ENCODE measurements at regions not wholly inside any gene's neighbourhood (a gene's known extent, or its start where the extent isn't known, plus 50 kb on each side); places are given as distances from the start of the nearest gene placed in this dataset.

DNA sequence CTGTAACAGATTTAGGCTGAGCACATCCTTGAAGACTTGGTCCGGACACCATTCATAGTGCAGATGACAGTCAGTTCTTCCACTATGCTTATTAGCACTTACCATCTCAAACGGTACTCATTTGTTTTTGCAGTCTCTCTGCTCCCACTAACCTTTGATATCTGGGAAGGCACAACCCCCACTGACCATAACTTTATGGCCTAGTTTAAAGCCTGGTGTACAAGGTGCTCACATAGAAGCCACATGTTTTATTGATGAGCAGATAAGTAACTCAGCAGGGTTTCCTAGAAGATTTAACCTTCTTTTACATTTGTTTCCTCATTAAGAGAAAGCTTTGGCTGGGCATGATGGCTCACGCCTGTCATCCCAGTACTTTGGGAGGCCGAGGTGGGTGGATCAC is 119.3 kb upstream of the MAGI3 start:
- no peaks in the 10 kb centered on the region for H3K9me3 ChIP-seq (ENCODE audit: control insufficient read depth in 4 of 4, low read length in 3 of 4)
- H3K27me3 ChIP-seq (ENCODE audit: control insufficient read depth in 4 of 4, insufficient read depth in 4 of 4, low read length in 3 of 4) = no peaks in the 10 kb centered on the region
- no peak for TF ChIP-seq FOXA1 (IDR thresholded peaks at IDR 0.05)
- TF ChIP-seq RXRA (IDR thresholded peaks at IDR 0.05) = no peak
- no peak for TF ChIP-seq JUND (IDR thresholded peaks at IDR 0.05)
- TF ChIP-seq TAF1 (conservative IDR thresholded peaks at IDR 0.05) = no peak
- TF ChIP-seq HNF4G (IDR thresholded peaks at IDR 0.05) = no peak
- TF ChIP-seq, protein P1, sequence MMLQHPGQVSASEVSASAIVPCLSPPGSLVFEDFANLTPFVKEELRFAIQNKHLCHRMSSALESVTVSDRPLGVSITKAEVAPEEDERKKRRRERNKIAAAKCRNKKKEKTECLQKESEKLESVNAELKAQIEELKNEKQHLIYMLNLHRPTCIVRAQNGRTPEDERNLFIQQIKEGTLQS (IDR thresholded peaks at IDR 0.05) = no peak
- TF ChIP-seq GABPA (IDR thresholded peaks at IDR 0.05 in 1 of 2, conservative IDR thresholded peaks at IDR 0.05 in 1 of 2) = no peak
- no peak for TF ChIP-seq RAD21 (IDR thresholded peaks at IDR 0.05)
- TF ChIP-seq, protein P2, sequence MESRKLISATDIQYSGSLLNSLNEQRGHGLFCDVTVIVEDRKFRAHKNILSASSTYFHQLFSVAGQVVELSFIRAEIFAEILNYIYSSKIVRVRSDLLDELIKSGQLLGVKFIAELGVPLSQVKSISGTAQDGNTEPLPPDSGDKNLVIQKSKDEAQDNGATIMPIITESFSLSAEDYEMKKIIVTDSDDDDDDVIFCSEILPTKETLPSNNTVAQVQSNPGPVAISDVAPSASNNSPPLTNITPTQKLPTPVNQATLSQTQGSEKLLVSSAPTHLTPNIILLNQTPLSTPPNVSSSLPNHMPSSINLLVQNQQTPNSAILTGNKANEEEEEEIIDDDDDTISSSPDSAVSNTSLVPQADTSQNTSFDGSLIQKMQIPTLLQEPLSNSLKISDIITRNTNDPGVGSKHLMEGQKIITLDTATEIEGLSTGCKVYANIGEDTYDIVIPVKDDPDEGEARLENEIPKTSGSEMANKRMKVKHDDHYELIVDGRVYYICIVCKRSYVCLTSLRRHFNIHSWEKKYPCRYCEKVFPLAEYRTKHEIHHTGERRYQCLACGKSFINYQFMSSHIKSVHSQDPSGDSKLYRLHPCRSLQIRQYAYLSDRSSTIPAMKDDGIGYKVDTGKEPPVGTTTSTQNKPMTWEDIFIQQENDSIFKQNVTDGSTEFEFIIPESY (IDR thresholded peaks at IDR 0.05) = no peak
- no peak overlapping the region for H3K9ac ChIP-seq (ENCODE audit: low read depth in 1 of 2, low read length in 2 of 2)
- no peak overlapping the region for H3K4me3 ChIP-seq (ENCODE audit: low read depth in 1 of 3, low read length in 3 of 3)
- no peaks in the 10 kb centered on the region for H3K36me3 ChIP-seq (ENCODE audit: control insufficient read depth in 4 of 4, insufficient read depth in 3 of 4, low read depth in 1 of 4, low read length in 3 of 4)
- DNase-seq (ENCODE audit: low spot score) = no peak
- H3K27ac ChIP-seq (ENCODE audit: low read depth in 1 of 2, low read length in 2 of 2) = no peak overlapping the region
- H3K4me1 ChIP-seq (ENCODE audit: control insufficient read depth in 4 of 4, insufficient read depth in 4 of 4, low read length in 3 of 4) = no peaks in the 10 kb centered on the region
- 77% methylated on average over 4 of the region's 4 CpGs for WGBS

DNA sequence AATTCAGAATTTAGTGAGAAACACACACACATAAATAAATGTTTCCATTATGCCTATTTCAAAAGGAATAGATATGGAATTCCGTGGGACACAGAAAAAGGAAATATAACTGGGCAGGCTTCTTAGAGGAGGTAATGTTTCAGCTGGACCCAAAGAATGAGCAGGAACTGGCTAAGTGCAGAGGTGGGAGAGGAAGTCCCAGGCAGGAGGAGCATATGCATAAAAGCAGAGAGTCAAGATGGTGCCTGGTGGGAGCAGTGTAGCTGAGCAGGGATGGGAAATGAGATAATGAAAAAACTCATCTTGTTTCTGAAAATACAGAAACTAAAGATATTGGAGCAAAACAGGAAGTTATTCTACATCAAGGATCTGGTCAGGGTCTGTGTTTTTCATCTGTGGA is 115.2 kb upstream of the MAGI3 start:
- TF ChIP-seq FOXA1 (IDR thresholded peaks at IDR 0.05) (no peak), HNF4A (conservative IDR thresholded peaks at IDR 0.05) (no peak), TAF1 (conservative IDR thresholded peaks at IDR 0.05) (no peak), RAD21 (IDR thresholded peaks at IDR 0.05) (no peak), EGR1 (IDR thresholded peaks at IDR 0.05; ENCODE audit: low read depth in 2 of 2) (no peak), NR2F2 (IDR thresholded peaks at IDR 0.05) (no peak), JUND (IDR thresholded peaks at IDR 0.05) (no peak)
- TF ChIP-seq, protein P1 (IDR thresholded peaks at IDR 0.05) = no peak
- TF ChIP-seq, protein P3, sequence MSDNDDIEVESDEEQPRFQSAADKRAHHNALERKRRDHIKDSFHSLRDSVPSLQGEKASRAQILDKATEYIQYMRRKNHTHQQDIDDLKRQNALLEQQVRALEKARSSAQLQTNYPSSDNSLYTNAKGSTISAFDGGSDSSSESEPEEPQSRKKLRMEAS (IDR thresholded peaks at IDR 0.05) = no peak
- TF ChIP-seq, protein P4, sequence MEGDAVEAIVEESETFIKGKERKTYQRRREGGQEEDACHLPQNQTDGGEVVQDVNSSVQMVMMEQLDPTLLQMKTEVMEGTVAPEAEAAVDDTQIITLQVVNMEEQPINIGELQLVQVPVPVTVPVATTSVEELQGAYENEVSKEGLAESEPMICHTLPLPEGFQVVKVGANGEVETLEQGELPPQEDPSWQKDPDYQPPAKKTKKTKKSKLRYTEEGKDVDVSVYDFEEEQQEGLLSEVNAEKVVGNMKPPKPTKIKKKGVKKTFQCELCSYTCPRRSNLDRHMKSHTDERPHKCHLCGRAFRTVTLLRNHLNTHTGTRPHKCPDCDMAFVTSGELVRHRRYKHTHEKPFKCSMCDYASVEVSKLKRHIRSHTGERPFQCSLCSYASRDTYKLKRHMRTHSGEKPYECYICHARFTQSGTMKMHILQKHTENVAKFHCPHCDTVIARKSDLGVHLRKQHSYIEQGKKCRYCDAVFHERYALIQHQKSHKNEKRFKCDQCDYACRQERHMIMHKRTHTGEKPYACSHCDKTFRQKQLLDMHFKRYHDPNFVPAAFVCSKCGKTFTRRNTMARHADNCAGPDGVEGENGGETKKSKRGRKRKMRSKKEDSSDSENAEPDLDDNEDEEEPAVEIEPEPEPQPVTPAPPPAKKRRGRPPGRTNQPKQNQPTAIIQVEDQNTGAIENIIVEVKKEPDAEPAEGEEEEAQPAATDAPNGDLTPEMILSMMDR (IDR thresholded peaks at IDR 0.05; ENCODE audit: low read depth, low read length, missing input control) = no peak
- H3K27ac ChIP-seq (ENCODE audit: low read depth in 1 of 2, low read length in 2 of 2) = no peak overlapping the region
- no peaks in the 10 kb centered on the region for H3K36me3 ChIP-seq (ENCODE audit: control insufficient read depth in 4 of 4, insufficient read depth in 3 of 4, low read depth in 1 of 4, low read length in 3 of 4)
- 80% methylated on average over 1 of the region's 1 CpG for WGBS
- no peak for DNase-seq (ENCODE audit: low spot score)
- H3K9me3 ChIP-seq (ENCODE audit: control insufficient read depth in 4 of 4, low read length in 3 of 4) = no peaks in the 10 kb centered on the region
- H3K9ac ChIP-seq (ENCODE audit: low read depth in 1 of 2, low read length in 2 of 2) = no peak overlapping the region
- H3K4me1 ChIP-seq (ENCODE audit: control insufficient read depth in 4 of 4, insufficient read depth in 4 of 4, low read length in 3 of 4) = no peaks in the 10 kb centered on the region
- H3K27me3 ChIP-seq (ENCODE audit: control insufficient read depth in 4 of 4, insufficient read depth in 4 of 4, low read length in 3 of 4) = no peaks in the 10 kb centered on the region
- no peak overlapping the region for H3K4me3 ChIP-seq (ENCODE audit: low read depth in 1 of 3, low read length in 3 of 3)

DNA sequence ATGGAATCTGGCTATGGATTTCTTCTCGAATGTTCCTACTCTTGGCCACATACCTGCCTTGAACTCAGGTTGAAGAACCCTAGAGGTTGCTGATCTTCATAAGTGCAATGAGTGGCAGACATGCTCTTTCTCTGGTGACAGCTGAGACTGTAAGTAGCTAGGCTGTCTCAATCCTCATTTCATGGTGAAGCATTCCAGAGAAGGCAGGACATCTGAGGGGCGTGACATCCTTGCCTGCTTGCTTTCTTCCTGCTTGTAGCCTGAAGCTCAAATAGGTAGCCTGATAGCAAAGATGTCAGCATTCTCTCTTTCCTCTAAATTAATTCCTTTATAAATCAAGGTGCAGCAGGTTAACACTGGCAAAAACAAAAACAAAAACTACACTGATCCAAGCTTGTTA is 114.6 kb upstream of the MAGI3 start:
- no peak overlapping the region for H3K4me3 ChIP-seq (ENCODE audit: low read depth in 1 of 3, low read length in 3 of 3)
- H3K9me3 ChIP-seq (ENCODE audit: control insufficient read depth in 4 of 4, low read length in 3 of 4) = no peaks in the 10 kb centered on the region
- WGBS = 85% methylated on average over 2 of the region's 2 CpGs
- H3K36me3 ChIP-seq (ENCODE audit: control insufficient read depth in 4 of 4, insufficient read depth in 3 of 4, low read depth in 1 of 4, low read length in 3 of 4) = no peaks in the 10 kb centered on the region
- H3K9ac ChIP-seq (ENCODE audit: low read depth in 1 of 2, low read length in 2 of 2) = no peak overlapping the region
- no peaks in the 10 kb centered on the region for H3K4me1 ChIP-seq (ENCODE audit: control insufficient read depth in 4 of 4, insufficient read depth in 4 of 4, low read length in 3 of 4)
- no peak for DNase-seq (ENCODE audit: low spot score)
- TF ChIP-seq SP1 (IDR thresholded peaks at IDR 0.05) (no peak), JUND (IDR thresholded peaks at IDR 0.05) (no peak), HNF4A (conservative IDR thresholded peaks at IDR 0.05) (no peak), HNF4G (IDR thresholded peaks at IDR 0.05) (no peak)
- TF ChIP-seq, protein P4 (IDR thresholded peaks at IDR 0.05; ENCODE audit: low read depth, low read length, missing input control) = no peak
- TF ChIP-seq, protein P5, sequence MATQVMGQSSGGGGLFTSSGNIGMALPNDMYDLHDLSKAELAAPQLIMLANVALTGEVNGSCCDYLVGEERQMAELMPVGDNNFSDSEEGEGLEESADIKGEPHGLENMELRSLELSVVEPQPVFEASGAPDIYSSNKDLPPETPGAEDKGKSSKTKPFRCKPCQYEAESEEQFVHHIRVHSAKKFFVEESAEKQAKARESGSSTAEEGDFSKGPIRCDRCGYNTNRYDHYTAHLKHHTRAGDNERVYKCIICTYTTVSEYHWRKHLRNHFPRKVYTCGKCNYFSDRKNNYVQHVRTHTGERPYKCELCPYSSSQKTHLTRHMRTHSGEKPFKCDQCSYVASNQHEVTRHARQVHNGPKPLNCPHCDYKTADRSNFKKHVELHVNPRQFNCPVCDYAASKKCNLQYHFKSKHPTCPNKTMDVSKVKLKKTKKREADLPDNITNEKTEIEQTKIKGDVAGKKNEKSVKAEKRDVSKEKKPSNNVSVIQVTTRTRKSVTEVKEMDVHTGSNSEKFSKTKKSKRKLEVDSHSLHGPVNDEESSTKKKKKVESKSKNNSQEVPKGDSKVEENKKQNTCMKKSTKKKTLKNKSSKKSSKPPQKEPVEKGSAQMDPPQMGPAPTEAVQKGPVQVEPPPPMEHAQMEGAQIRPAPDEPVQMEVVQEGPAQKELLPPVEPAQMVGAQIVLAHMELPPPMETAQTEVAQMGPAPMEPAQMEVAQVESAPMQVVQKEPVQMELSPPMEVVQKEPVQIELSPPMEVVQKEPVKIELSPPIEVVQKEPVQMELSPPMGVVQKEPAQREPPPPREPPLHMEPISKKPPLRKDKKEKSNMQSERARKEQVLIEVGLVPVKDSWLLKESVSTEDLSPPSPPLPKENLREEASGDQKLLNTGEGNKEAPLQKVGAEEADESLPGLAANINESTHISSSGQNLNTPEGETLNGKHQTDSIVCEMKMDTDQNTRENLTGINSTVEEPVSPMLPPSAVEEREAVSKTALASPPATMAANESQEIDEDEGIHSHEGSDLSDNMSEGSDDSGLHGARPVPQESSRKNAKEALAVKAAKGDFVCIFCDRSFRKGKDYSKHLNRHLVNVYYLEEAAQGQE (IDR thresholded peaks at IDR 0.05) = no peak
- TF ChIP-seq, protein P1 (IDR thresholded peaks at IDR 0.05) = no peak
- no peak overlapping the region for H3K27ac ChIP-seq (ENCODE audit: low read depth in 1 of 2, low read length in 2 of 2)
- H3K27me3 ChIP-seq (ENCODE audit: control insufficient read depth in 4 of 4, insufficient read depth in 4 of 4, low read length in 3 of 4) = no peaks in the 10 kb centered on the region
